GM19035 (cell line): ENCODE measurements at regions not wholly inside any gene's neighbourhood (a gene's known extent, or its start where the extent isn't known, plus 50 kb on each side); places are given as distances from the start of the nearest gene placed in this dataset.
A peak's percentile ranks its signal among the peaks of the same experiment; 100 is the strongest.
"Not testable (repeated sequence)": the region's sequence is repeated elsewhere in the genome, so short reads cannot be mapped to it uniquely, and the experiment has no call there.

ENCODE experiments used
- ATAC-seq: cut with Tn5 transposase; IDR thresholded peaks from one replicate; pipeline ENCODE4 v1.9.1; 2021; ENCODE audit not compliant: unreplicated experiment

- ATAC-seq: no peak
Observed at GRCh38 chr11:100528872-100529416, 158.1 kb upstream of the ARHGAP42 start.

- ATAC-seq: not testable (repeated sequence)
Observed at GRCh38 chr11:100531290-100531689, 155.8 kb upstream of the ARHGAP42 start.

GRCh38 chr11:100536979-100537378, 150.1 kb upstream of the ARHGAP42 start:
- ATAC-seq: no peak

- ATAC-seq: no peak
Observed at GRCh38 chr11:100543386-100543785, 143.7 kb upstream of the ARHGAP42 start.

- no peak for ATAC-seq
Observed at GRCh38 chr11:100545556-100545955, 141.5 kb upstream of the ARHGAP42 start.

- no peak for ATAC-seq
Observed at GRCh38 chr11:100545970-100546369, 141.1 kb upstream of the ARHGAP42 start.

- no peak for ATAC-seq
Observed at GRCh38 chr11:100546714-100547113, 140.4 kb upstream of the ARHGAP42 start.

GRCh38 chr11:100550298-100550697, 136.8 kb upstream of the ARHGAP42 start:
- no peak for ATAC-seq

- no peak for ATAC-seq
Observed at GRCh38 chr11:100550912-100551632, 136.0 kb upstream of the ARHGAP42 start.

GRCh38 chr11:100555931-100556330, 131.2 kb upstream of the ARHGAP42 start:
- ATAC-seq: no peak

- no peak for ATAC-seq
Observed at GRCh38 chr11:100556781-100557180, 130.3 kb upstream of the ARHGAP42 start.

GRCh38 chr11:100557830-100558611, 129.1 kb upstream of the ARHGAP42 start:
- ATAC-seq: no peak

GRCh38 chr11:100560606-100561005, 126.5 kb upstream of the ARHGAP42 start:
- no peak for ATAC-seq

GRCh38 chr11:100561323-100561722, 125.8 kb upstream of the ARHGAP42 start:
- no peak for ATAC-seq

GRCh38 chr11:100562128-100562527, 125.0 kb upstream of the ARHGAP42 start:
- no peak for ATAC-seq

GRCh38 chr11:100563541-100564280, 123.4 kb upstream of the ARHGAP42 start:
- ATAC-seq: no peak

- ATAC-seq: no peak
Observed at GRCh38 chr11:100573911-100574513, 113.1 kb upstream of the ARHGAP42 start.

GRCh38 chr11:100574894-100575769, 112.0 kb upstream of the ARHGAP42 start:
- no peak for ATAC-seq

- ATAC-seq: peak; percentile 82
Observed at GRCh38 chr11:100575860-100576717, 111.0 kb upstream of the ARHGAP42 start.
